RWPE1 (cell line): ENCODE measurements at regions not wholly inside any gene's neighbourhood (a gene's known extent, or its start where the extent isn't known, plus 50 kb on each side); places are given as distances from the start of the nearest gene placed in this dataset.

Source experiments
- CTCF ChIA-PET: fragments of 350-600 bp; sonication (Branson Sonifier 250); formaldehyde crosslinking; extraction: SDS; loops from one replicate; lab custom pipeline; 2021; lab: Yijun Ruan, JAX
- POLR2A ChIA-PET: fragments of 400-600 bp; formaldehyde crosslinking; extraction: SDS; loops from one replicate; lab custom pipeline; 2020; ENCODE audit warnings: antibody characterized with exemption; ENCODE audit not compliant: low non-redundant PET; lab: Yijun Ruan, JAX
- DNase-seq: peaks from one replicate; pipeline ENCODE4 v3.0.0; 2012; ENCODE audit warnings: low spot score
- H3K27ac ChIP-seq: fragments of 450-650 bp; 2 replicates; pipeline ENCODE4 v1.5.1; 2017
- TF ChIP-seq, protein P1 (sequence below): fragments of 450-650 bp; conservative IDR thresholded peaks from 2 replicates; pipeline ENCODE4 v1.5.1; 2017; ENCODE audit warnings: low read depth, mild to moderate bottlenecking

DNA sequence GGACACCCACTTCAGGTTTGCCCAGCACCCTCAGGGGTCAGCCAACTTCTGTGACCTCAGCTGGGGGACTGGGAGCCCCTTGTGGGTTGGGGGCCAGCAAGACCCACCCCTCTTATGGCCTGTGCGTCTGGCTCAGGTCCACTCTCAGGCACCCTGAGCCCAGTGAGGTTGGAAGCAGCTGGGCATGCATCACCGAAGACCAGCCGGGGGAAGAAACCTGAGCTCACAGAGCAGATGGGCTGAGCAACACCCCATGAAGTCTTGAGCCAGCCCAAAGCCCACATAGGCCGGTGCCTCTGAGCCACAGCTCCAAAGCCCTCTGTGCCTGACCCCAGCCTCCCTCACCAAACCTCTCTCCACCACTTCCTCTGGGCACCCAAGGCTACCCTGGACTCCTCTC lies 166.7 kb downstream of the RBFOX3 start:
- ChIA-PET POLR2A (no interaction called here), CTCF (no interaction called here)
- no peak overlapping the region for H3K27ac ChIP-seq
- DNase-seq: no peak
- TF ChIP-seq, protein P1, sequence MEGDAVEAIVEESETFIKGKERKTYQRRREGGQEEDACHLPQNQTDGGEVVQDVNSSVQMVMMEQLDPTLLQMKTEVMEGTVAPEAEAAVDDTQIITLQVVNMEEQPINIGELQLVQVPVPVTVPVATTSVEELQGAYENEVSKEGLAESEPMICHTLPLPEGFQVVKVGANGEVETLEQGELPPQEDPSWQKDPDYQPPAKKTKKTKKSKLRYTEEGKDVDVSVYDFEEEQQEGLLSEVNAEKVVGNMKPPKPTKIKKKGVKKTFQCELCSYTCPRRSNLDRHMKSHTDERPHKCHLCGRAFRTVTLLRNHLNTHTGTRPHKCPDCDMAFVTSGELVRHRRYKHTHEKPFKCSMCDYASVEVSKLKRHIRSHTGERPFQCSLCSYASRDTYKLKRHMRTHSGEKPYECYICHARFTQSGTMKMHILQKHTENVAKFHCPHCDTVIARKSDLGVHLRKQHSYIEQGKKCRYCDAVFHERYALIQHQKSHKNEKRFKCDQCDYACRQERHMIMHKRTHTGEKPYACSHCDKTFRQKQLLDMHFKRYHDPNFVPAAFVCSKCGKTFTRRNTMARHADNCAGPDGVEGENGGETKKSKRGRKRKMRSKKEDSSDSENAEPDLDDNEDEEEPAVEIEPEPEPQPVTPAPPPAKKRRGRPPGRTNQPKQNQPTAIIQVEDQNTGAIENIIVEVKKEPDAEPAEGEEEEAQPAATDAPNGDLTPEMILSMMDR: no peak

- no peak for DNase-seq
- TF ChIP-seq, protein P1: no peak
- H3K27ac ChIP-seq: no peak overlapping the region
- ChIA-PET CTCF (interaction anchor here (0.6 kb wide), 1 partner anchor 20 kb away, joined by 3 read pairs; no protein-coding TSS in a partner anchor), POLR2A (no interaction called here)
Observed at GRCh38 chr17:79443026-79443425, 167.8 kb downstream of the RBFOX3 start.

GRCh38 chr17:79441356-79442160 lies 169.3 kb downstream of the RBFOX3 start:
- TF ChIP-seq, protein P1: no peak
- DNase-seq: no peak
- H3K27ac ChIP-seq: no peak overlapping the region
- ChIA-PET POLR2A (no interaction called here), CTCF (interaction anchor here (1.1 kb wide), 1 partner anchor 354 kb away, joined by 5 read pairs; no protein-coding TSS in a partner anchor)

DNA sequence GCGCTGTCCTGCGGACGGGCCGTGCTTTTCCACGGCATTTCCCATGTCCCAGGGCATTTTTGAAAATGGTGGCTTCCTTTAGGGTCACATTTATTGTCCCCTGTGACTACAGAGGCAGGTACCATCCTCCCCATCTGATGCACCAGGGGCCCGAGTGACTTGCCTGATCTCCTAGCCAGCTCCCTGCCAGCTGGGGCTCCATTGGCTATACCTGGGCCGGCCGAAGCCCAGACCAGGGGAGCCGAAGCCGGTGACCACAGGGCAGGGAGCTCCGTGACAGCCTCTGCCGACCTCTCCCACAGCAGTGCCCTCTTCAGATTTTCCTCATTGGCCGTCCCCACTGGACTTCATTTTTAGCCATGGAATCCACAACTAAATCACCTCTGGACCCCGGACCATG lies 170.6 kb downstream of the RBFOX3 start:
- H3K27ac ChIP-seq: no peak overlapping the region
- TF ChIP-seq, protein P1: no peak
- ChIA-PET POLR2A (no interaction called here), CTCF (interaction anchor here (1.1 kb wide), 1 partner anchor 352 kb away, joined by 5 read pairs; no protein-coding TSS in a partner anchor)
- no peak for DNase-seq

- CTCF ChIA-PET: no interaction called here
- TF ChIP-seq, protein P1: no peak
Observed at GRCh38 chr17:79439493-79439892, 171.4 kb downstream of the RBFOX3 start.

DNA sequence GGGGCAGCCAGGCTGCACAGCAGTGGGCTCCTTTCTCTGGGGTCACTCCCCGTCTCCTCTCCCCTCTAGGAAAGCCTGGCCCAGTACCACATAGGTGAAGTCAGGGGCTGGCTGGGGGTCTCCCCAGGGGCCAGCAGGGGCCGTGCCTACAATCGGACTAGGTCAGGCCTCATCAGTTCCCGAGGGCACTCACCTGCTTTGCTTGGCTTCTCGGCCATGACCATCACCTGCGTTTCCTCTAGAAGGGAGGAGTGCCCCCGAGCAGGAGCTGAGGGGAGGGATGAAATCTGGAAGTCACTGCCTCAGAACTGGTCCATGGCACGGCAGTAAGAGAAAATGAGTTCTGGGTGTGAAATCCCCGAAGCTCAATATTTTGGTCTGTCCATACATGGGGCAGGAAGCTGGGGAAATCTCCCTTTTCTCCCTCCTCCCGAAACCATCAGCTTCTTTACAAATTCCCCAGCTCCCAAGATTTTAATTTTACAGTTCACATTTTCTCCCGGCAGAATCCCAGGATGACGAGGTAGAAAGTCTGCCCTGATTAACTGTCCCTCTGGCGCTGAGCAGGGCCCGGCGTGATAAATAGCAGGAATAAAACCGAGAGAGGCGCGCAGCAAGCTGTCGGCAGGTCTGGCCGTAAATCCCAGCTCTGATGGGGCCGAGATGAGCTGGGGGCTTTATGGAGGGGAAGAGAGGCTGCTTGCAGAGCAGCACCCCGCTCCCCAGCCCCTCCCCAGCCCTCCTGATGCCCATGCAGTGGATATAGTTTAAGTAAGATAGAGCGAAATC lies 172.1 kb downstream of the RBFOX3 start:
- CTCF ChIA-PET: interaction anchor here (0.6 kb wide), 1 partner anchor 251 kb away, joined by 3 read pairs; no protein-coding TSS in a partner anchor
- no peak overlapping the region for H3K27ac ChIP-seq
- no peak for DNase-seq
- POLR2A ChIA-PET: no interaction called here
- TF ChIP-seq, protein P1: no peak

More at GRCh38 chr17:79439493-79439892, 171.4 kb downstream of the RBFOX3 start:
- no peak overlapping the region for H3K27ac ChIP-seq
- POLR2A ChIA-PET: no interaction called here
- DNase-seq: no peak
